ENCODE measurements at regions not wholly inside any gene's neighbourhood (a gene's known extent, or its start where the extent isn't known, plus 50 kb on each side); places are given as distances from the start of the nearest gene placed in this dataset.

GRCh38 chr2:185638771-185639170, 99.8 kb upstream of the FSIP2 start:
- ChIA-PET CTCF (interaction anchor here (1.1 kb wide), 1 partner anchor 10 kb away, joined by 7 read pairs; no protein-coding TSS in a partner anchor), POLR2A (no interaction called here)
- DNase-seq (ENCODE audit: extremely low spot score): no peak
- TF ChIP-seq CTCF (IDR thresholded peaks at IDR 0.05; ENCODE audit: control extremely low read depth, extremely low read depth, low read depth, missing control alignments): no peak

- DNase-seq (ENCODE audit: extremely low spot score): no peak
- CTCF ChIA-PET: interaction anchor here (0.7 kb wide), 1 partner anchor 11 kb away, joined by 4 read pairs; no protein-coding TSS in a partner anchor
- POLR2A ChIA-PET: no interaction called here
- TF ChIP-seq CTCF (IDR thresholded peaks at IDR 0.05; ENCODE audit: control extremely low read depth, extremely low read depth, low read depth, missing control alignments): no peak
Observed at GRCh38 chr2:185640588-185640987, 98.0 kb upstream of the FSIP2 start.

- DNase-seq (ENCODE audit: extremely low spot score): no peak
- TF ChIP-seq CTCF (IDR thresholded peaks at IDR 0.05; ENCODE audit: control extremely low read depth, extremely low read depth, low read depth, missing control alignments): no peak
- POLR2A ChIA-PET: no interaction called here
- CTCF ChIA-PET: no interaction called here
Observed at GRCh38 chr2:185643434-185643833, 95.2 kb upstream of the FSIP2 start.

GRCh38 chr2:185644828-185645227, 93.8 kb upstream of the FSIP2 start:
- no peak for TF ChIP-seq CTCF (IDR thresholded peaks at IDR 0.05; ENCODE audit: control extremely low read depth, extremely low read depth, low read depth, missing control alignments)
- POLR2A ChIA-PET: no interaction called here
- no peak for DNase-seq (ENCODE audit: extremely low spot score)
- CTCF ChIA-PET: interaction anchor here (1.1 kb wide), 2 partner anchors 15 to 19 kb away, joined by 3 to 5 read pairs; no protein-coding TSS in a partner anchor

- no peak for DNase-seq (ENCODE audit: extremely low spot score)
- TF ChIP-seq CTCF (IDR thresholded peaks at IDR 0.05; ENCODE audit: control extremely low read depth, extremely low read depth, low read depth, missing control alignments): no peak
- CTCF ChIA-PET: interaction anchor here (1.4 kb wide), 1 partner anchor 11 kb away, joined by 5 read pairs; no protein-coding TSS in a partner anchor
- POLR2A ChIA-PET: no interaction called here
Observed at GRCh38 chr2:185645529-185645928, 93.1 kb upstream of the FSIP2 start.

- POLR2A ChIA-PET: no interaction called here
- CTCF ChIA-PET: no interaction called here
- no peak for TF ChIP-seq CTCF (IDR thresholded peaks at IDR 0.05; ENCODE audit: control extremely low read depth, extremely low read depth, low read depth, missing control alignments)
- no peak for DNase-seq (ENCODE audit: extremely low spot score)
Observed at GRCh38 chr2:185658750-185659149, 79.9 kb upstream of the FSIP2 start.

- no peak for TF ChIP-seq CTCF (IDR thresholded peaks at IDR 0.05; ENCODE audit: control extremely low read depth, extremely low read depth, low read depth, missing control alignments)
- ChIA-PET CTCF (no interaction called here), POLR2A (no interaction called here)
- no peak for DNase-seq (ENCODE audit: extremely low spot score)
Observed at GRCh38 chr2:185663811-185664210, 74.8 kb upstream of the FSIP2 start.

Measured in GM10248 (cell line).